NCI-H1417 treated with DMSO at 0.1 percent for 48 hours (cell line): ENCODE measurements at regions not wholly inside any gene's neighbourhood (a gene's known extent, or its start where the extent isn't known, plus 50 kb on each side); places are given as distances from the start of the nearest gene placed in this dataset.
"Not testable (repeated sequence)": the region's sequence is repeated elsewhere in the genome, so short reads cannot be mapped to it uniquely, and the experiment has no call there.

Experiments
- DNase-seq: peaks from one replicate; lab custom pipeline; 2025; lab: John Stamatoyannopoulos, UW

DNA sequence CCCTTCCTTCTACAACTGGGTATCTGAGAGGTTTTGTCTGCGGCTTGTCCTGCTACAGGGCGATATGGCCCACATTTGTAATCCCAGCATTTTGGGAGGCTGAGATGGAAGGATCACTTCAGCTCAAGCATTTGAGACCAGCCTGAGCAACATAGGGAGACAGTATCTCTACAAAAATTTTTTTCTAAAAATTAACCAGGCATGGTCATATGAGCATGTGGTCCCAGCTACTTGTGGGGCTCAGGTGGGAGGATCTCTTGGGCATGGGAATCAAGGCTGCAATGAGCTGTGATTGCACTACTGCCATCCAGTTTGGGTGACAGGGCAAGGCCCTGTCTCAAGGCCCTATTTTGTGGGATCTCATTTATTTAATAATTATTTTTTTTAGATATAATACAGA is 420.6 kb upstream of the PABPC4L start:
- DNase-seq: no peak

DNA sequence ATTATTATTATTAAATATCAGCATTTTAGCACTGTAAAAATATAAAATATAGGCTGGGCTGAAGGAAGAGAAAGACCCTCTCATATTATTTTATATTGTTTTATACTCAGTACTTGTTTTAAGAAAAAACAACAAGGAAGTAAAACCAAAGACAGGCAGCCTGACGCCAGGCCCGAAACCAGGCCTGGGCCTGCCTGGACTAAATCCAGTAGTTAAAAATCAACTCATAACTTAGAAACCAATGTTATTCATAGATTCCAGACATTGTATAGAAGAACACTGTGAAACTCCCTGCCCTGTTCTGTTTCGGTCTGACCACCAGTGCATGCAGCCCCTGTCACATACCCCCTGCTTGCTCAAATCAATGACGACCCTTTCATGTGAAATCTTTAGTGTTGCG is 420.1 kb upstream of the PABPC4L start:
- DNase-seq: not testable (repeated sequence)

DNA sequence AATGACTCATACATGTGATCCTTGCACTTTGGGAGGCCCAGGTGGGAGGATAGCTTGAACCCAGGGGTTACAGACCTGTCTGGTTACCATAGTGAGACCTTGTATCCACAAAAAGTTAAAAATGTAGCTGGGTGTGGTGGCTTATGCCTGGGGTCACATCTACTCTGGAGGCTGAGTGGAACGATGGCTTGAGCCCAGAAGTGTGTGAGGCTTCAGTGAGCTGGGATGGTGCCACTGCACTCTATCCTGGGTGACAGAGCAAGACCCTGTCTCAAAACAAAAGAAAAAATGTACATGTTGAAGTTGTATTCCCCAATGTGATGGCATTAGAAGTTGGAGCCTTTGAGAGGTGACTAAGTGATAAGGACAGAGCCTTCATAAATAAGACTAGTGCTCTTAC is 409.4 kb upstream of the PABPC4L start:
- DNase-seq: no peak

DNA sequence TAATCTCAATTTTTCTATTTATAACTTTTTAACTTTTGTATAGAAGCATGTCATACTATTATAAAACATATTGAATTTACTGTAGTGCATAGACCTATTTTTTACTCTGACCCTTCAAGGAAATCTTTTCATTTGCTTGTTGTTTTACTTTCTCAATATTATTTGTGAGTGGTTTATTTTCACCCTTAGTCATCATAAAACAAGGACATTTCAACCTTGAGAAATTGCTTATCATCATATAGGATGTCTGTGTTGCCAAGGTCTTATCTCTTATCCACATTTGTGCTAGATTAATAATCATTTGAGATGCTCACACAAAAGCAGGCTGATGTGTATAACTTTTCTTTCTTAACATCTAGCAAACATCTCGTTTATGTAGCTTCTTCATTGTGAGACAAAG is 408.6 kb upstream of the PABPC4L start:
- no peak for DNase-seq

DNA sequence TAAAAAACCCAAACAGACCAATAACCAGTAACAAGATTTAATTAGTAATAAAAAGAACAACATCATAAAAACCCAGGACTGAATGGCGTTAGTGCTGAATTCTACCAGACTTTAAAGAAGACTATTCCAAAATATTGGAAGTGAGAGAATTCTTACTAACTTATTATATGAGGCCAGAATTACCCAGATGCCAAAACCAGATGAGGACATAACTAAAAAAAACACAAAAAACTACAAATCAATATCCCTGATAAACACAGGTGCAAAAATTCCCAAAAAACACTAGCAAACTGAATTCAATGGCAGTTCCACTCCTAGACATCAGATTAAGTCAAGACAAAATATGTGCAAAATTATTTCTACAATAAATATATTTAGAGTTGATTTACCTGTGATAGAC is 400.1 kb upstream of the PABPC4L start:
- DNase-seq: no peak

DNA sequence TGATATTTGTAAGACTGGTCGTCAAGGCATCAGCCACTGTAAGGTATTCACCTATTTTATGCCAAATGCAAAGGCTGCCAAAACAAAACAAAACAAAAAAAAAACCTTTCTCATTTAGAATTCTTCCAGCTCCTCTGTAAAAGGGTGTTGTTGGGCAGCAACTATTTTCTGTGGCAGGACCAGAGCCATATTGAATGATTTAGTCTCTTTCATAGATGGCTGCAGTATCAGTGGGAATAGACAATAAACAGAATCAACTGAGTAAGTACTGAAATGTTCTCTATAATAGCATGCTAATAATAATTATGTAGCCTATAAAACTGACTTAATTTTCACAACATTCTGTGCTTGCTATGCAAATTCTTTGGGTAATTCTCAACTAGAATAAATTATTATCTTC is 389.7 kb upstream of the PABPC4L start:
- DNase-seq: no peak

DNA sequence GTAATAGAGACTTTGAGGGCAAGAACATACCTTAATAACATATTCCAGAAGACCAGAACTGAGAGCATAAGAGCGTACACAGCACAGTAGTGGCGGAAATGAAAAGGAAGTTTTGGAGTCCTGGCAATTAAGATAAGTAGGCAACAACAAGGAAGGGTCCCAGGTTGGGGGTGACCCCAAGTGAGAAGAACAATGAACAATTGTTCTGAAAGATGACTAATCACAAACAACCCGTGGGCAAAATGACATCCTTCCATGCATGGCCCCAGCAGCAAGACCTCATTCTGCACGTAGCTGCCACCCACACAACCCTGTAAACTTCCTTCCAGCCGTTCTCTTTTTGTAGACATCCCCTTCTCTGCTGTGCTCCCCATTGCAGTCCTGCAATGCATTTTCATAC is 384.4 kb upstream of the PABPC4L start:
- DNase-seq: no peak

DNA sequence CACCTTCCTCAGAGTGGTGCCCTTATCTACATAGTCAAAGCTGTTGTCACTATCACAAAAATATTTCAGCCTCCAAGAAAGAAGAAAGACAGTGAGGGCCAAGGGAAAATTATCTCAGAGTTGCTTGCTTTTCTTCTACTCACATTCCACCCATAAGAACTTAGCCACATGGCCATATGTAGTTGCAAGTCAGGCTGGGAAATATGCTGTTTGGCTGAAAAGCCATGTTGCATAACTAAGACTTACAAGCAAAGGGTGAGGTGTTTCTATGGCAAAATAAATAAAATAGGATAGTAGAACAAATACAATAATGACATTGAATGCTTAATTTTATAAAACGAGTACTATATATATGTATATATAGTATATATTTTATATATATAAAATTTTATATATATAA is 365.9 kb upstream of the PABPC4L start:
- DNase-seq: no peak

DNA sequence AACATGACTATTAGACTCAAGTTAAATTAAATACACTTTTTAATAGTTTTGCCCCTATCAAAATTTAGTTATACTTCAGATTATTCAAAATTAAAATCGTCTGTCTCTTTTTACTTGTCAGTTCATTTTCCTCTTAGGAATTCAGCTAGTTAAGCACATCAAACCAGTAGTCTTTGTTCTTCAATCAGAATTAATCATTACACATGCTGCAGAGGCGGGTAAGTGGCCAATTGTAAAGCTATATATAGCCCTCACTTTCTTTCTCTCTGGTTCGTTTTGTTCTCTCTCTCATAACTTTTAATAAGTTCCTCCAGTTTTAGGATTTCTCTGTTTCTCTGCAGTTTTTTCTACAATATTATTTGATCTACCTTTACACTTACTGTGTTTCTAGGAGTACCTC is 359.1 kb upstream of the PABPC4L start:
- no peak for DNase-seq

DNA sequence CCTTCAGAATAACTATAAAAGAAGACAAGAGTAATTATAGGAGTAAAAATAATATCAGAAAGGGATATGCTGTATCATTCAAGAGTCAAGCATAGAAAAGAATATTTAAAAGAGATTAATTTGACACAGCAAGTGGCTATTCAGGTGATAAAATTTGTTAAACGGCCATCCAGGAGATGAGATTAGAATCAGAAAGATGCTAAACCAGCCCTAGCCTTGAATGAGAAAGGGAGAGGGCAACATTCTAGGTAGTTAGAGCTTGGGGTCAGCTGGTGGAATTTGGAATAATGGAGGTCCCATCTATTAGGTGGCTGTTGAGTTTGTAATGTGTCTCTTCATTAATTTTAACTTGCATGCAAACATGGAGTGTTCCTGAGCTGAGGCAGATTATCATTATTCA is 350.5 kb upstream of the PABPC4L start:
- no peak for DNase-seq

DNA sequence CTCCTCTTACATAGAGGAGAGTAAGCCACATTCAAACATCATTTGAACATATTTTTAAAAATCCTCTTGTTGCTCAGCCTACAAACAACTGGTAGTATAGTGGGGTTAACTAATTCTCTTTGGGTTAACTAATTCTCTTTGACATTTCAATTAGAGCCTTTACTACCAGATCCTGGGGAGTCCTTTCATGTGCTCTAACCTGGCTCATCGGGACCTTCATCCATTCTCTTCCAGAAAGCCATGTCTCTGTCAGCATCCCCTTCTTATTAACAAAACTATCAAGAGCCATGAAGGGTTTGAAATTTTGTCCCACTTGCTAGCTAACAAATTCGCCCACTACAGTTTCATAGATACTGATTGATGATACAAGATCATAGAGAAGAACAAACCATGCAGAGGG is 349.8 kb upstream of the PABPC4L start:
- no peak for DNase-seq

DNA sequence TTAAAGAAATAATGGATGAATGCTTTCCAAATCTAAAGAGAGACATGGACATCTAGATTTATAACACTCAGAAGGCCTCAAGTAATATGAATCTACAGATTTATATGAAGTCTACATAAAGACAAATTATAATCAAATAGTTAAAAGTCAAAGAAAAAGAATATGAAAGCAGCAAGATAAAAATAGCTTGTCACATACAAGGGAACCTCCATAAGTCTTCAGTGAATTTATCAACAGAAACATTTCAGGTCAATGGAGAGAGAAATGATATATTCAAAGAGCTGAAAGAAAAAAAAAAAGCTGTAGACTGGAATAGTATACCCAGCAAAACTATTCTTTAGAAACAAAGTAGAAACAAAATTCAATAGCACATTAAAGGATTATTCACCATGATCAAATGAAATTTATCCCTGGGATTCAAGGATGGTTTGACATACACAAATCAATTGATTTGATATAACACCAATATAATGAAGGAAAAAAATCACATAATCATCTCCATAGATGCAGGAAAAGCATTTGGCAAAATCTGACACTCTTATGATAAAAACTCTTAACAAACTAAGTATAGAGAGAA is 346.6 kb upstream of the PABPC4L start:
- DNase-seq: no peak

DNA sequence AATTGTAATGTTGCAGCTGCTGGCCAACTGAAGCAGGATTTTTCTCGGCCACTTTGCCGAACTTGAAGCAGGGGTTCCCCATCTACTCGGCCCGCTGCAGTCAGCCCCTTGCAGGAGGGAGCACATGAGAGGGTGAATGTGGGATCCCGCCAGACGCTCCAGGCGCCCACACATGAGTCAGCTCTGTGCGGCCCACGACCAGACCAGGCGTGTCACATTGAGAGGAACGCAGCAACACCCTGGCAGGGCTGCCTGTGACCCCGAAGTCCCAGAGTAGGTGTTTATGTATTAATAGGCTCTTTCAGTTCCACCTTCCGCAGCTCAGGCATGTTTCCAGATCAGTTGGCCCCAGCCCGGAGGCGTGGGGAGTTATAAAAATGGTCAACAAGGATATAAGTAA is 344.7 kb upstream of the PABPC4L start:
- no peak for DNase-seq

DNA sequence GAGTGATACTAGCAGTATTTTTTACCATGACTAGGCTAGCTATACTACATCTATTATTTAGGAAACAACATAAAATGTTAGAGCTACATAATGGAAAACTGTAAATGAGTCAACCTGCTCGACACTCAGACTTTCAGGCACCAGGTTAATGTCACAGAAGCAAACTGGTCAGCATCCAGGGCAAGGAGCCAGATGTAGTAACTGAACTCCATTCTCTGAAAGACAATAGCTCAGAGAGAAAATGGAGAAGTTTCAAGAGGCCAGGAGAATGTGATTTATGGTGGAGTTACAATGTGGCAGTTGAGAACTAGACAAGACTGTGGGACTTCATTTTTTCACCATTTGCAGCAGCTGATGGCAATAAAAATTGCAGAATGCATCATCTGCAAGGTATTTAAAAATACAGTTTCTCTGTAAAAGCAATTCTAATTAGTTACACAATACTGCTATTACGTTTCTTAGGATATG is 342.7 kb upstream of the PABPC4L start:
- peak; percentile 23 for DNase-seq

DNA sequence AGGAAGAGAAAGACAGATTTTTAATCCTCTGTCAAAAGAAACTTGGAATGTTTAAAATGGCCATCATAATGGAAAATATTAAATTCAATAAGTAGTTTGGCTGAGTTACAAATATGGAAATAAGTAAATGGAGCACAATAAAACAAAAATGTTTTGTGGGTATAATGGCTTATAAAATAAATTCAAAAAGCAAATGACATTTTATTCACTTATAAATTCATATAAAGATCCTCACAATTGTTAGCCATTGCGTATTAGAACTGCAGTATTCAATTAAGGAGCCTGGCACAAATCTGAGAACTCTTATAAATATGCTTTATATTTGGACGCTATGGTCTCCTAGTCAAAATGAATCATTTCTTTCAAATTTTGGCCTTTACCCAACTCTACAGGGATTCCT is 339.0 kb upstream of the PABPC4L start:
- DNase-seq: no peak

DNA sequence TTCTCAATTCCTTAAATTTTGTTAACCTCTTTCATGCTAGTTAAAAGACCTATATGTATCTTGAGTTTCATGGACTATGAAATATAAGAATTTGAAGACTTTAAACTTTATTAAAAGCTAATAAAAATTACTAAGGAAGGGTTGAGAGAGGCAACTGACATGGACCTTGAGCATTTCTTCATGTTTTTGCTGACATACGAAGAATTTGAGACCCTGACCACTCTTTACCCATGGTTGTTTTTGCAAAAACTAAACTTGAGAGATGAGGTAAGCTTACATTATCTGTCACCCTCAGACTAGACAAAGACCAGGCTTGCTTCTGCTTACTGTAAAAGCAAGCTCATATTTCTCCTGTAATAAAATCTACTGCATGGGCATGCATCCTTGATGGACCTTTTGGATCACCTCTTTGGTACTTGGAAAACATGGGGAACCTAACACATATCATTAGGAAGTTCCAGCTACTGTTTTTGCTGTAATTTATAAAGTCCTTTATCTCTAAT is 338.2 kb upstream of the PABPC4L start:
- DNase-seq: no peak

DNA sequence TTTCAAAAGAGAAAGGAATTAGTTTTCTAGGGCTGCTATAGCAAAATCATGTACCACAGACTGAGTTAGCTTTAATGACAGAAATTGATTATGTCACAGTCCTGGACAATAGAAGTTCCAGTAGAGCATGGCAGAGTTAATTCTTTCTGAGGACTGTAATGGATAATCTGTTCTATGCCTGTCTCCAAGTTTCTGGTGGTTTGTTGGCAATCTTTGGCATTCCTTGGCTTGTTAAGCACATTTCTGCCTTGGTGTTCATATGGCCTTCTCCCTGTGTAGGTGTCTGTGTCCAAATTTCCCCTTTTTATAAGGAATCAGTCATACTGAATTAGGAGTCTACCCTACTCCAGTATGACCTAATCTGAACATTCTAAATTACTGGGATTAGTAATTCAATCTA is 336.1 kb upstream of the PABPC4L start:
- no peak for DNase-seq

DNA sequence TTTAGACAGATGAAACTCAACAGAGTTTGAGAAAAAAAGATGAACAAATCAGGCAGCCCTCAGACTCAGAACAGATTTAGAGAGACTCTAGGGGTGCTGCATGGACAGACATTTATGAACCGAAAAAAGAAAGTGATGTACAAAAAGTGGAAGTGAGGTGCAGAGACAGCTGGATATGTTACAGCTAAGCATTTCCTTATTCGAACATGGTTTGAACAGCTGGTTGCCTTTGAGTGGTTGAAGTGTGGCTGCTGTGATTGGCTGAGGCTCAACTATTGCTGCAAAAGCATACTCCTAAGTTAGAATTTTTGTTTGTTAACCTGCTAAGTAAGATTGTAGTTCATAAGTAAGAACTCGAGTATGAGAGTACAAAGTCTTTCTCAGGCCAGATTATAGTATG is 331.5 kb upstream of the PABPC4L start:
- DNase-seq: no peak

DNA sequence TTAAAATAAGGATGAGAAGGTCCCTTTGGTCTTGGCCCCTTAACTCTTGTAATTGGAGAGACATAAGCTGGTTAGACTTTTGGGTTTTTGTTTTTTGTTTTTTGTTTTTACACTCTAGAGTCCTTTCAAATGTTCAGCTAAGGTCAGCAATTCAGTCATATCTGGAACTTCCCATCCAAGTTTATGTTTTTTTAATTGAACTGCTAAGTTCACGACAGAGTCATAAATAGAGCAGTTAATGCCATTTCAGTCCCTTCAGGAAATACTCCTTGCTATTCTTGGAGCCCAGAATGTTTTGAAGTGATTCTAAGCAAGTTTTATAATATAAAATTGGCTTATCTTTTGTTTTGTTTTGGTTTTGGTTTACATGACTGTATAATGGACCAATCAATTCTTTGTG is 329.4 kb upstream of the PABPC4L start:
- DNase-seq: no peak

DNA sequence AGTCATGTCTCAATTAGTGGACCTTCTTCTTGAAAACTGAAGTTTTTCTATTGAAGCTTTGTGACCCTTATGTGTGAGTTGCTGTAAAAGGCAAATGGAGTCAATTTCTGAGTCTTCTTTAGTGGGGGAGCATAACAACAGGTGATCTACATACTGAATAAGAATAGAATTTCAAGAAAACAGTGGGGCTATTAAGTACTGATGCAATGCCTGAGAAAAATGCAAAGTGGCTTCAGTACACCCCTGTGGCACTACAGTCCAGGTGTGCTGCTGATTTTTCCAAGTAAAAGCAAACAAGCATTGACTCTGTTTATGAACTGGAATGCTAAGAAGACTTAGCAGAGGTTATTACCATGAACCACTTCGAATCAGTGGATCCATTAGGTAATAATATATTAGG is 328.0 kb upstream of the PABPC4L start:
- DNase-seq: no peak

DNA sequence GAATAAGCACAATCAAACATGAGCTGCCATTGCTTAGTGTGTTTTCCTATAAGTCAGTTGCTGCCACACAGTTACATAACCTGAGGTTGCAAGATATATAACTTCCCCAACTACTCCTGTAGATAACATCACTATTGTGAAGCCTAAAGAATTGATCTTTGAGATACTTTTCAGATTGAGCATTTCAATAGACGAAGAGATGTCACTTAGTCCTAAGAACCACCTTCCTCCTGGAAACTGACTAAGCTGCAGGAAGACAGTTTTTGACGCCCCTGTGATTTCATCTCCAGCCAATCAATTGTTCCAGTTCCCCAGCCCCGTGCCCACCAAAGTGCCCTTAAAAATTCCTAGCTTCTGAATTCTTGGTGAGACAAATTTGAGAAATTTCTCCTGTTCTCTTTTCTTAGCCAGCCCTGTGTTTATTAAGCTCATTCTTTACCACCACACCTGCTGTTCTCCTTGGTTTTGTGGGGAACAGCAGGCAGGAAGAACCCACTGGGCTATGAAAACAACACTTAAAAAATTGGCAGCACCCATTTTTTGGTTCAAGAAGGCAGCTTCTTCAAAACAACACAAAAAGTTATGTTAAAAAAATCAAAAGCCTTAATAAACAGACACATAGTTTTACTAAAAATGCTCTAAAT is 317.1 kb upstream of the PABPC4L start:
- DNase-seq: no peak

DNA sequence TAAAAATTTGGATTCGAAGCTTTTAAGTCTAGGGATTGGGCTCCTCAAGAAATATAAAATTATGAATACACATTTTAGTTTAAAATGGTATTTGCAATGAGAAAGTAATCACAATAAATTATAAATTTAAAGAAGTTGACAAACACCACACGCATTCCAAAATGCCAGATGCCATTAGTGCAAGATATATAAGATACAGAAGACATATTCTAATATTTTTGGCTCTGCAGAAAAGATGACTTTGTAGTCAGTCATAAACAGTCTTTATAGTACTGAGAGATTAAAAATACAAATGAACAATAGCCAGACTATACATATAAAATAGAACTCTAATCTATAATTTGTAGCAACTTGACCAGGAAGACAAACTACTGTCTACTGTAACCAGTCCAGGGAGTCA is 309.0 kb upstream of the PABPC4L start:
- DNase-seq: no peak

DNA sequence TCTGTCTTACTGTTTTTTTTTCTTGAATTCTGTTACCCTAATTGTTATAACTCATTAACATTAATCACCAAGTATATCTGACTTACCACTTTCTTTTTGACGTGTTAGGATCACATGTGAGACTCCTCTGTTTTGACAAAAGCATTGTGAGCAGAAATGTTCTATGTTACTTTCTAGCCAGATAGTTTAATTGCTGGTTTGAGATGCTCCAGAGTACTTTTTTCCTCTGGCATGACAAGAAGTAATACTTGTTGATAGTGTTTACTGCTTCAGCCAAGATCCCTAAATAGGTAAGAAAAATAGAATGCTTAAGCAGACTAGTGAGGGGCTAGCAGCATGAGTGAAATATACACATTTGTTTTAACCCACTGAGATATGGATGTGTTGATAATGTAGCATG is 303.9 kb upstream of the PABPC4L start:
- no peak for DNase-seq

DNA sequence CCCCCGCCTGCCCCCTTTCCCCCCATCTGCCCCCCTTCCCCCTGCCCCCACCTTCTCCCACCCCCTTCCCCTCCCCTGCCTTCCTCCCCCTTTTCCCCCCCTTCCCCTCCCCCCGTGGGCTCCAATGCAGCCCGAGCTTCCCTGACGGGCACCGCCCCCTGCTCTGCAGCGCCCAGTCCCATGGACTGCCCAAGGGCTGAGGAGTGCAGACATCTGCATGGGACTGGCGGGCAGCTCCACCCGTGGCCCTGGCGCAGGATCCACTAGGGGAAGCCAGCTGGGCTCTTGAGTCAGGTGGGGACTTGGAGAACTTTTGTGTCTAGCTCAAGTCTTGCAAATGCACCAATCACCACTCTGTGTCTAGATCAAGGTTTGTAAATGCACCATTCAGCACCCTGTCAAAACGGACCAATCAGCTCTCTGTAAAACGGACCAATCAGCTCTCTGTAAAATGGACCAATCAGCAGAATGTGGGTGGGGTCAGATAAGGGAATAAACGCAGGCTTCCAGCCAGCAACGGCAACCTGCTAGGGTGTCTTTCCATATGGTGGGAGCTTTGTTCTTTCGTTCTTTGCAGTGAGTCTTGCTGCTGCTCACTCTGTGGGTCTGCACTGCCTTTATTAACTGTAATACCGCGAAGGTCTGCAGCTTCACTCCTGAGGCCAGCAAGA is 300.5 kb upstream of the PABPC4L start:
- no peak for DNase-seq
